Activated naive CD8-positive, alpha-beta T cell treated with anti-CD3 and anti-CD28 coated beads, Interleukin-2, amount 10 ng/mL, durations not matched to agents 7 days and 5 days (primary cell): ENCODE measurements at regions not wholly inside any gene's neighbourhood (a gene's known extent, or its start where the extent isn't known, plus 50 kb on each side); places are given as distances from the start of the nearest gene placed in this dataset.
"Not testable (repeated sequence)": the region's sequence is repeated elsewhere in the genome, so short reads cannot be mapped to it uniquely, and the experiment has no call there.

Experiments used
- ATAC-seq: fragments of 150-1000 bp; cut with Tn5 transposase; one replicate; pipeline ENCODE4 v1.10.0; 2021; ENCODE audit warnings: low read depth, moderate library complexity
- POLR2A ChIA-PET: fragments of 350-600 bp; sonication (Branson Sonifier 250); formaldehyde crosslinking; loops from one replicate; lab custom pipeline; 2021; ENCODE audit warnings: antibody characterized with exemption; lab: Charles Lee
- DNase-seq: peaks from one replicate; pipeline ENCODE4 v3.0.0; 2021
- H3K27ac Mint-ChIP-seq: one replicate; pipeline ENCODE4 v1.8.0; 2022; ENCODE audit warnings: mild to moderate bottlenecking, mixed read lengths
- H3K27me3 Mint-ChIP-seq: one replicate; pipeline ENCODE4 v1.8.0; 2022; ENCODE audit warnings: mild to moderate bottlenecking, moderate library complexity, mixed read lengths
- H3K36me3 Mint-ChIP-seq: one replicate; pipeline ENCODE4 v1.8.0; 2021; ENCODE audit warnings: mild to moderate bottlenecking, mixed read lengths
- H3K4me1 Mint-ChIP-seq: one replicate; pipeline ENCODE4 v1.8.0; 2021; ENCODE audit warnings: mixed read lengths
- H3K4me3 Mint-ChIP-seq: one replicate; pipeline ENCODE4 v1.8.0; 2022; ENCODE audit warnings: mild to moderate bottlenecking, moderate library complexity, mixed read lengths
- H3K9me3 Mint-ChIP-seq: one replicate; pipeline ENCODE4 v1.8.0; 2021; ENCODE audit warnings: mixed read lengths

GRCh38 chr16:49952386-49952785 is 72.6 kb upstream of the CNEP1R1 start:
- Mint-ChIP-seq H3K4me3 (no peak overlapping the region), H3K36me3 (no peaks in the 10 kb centered on the region), H3K27ac (no peak overlapping the region), H3K9me3 (no peaks in the 10 kb centered on the region), H3K27me3 (peaks cover 2% of the 10 kb centered on the region), H3K4me1 (no peaks in the 10 kb centered on the region)
- POLR2A ChIA-PET, result no interaction called here
- DNase-seq (no peak), ATAC-seq (no peak)

GRCh38 chr16:49953090-49953489 is 71.9 kb upstream of the CNEP1R1 start:
- no peaks in the 10 kb centered on the region for H3K9me3 Mint-ChIP-seq
- ATAC-seq (no peak), DNase-seq (no peak)
- H3K27ac Mint-ChIP-seq, result no peak overlapping the region
- H3K27me3 Mint-ChIP-seq, result peaks cover 2% of the 10 kb centered on the region
- no peak overlapping the region for H3K4me3 Mint-ChIP-seq
- no peaks in the 10 kb centered on the region for H3K36me3 Mint-ChIP-seq
- no peaks in the 10 kb centered on the region for H3K4me1 Mint-ChIP-seq
- POLR2A ChIA-PET, result no interaction called here

DNA sequence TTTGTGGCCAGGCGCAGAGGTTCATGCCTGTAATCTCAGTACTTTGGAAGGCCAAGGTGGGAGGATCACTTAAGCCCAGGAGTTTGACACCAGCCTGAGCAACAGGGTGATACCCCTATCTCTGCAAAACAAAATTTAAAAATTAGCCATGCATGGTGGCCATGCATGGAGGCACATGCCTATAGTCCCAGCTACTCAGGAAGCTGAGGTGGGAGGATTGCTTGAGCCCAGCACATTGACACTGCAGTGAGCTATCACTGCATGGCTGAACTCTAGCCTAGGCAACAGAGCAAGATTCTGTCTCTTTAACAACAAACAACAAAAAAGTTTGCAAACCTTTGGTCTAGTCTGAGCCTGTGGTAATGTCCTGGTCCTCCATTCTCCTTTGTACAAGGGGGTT is 69.2 kb upstream of the CNEP1R1 start:
- no peak for ATAC-seq
- no peaks in the 10 kb centered on the region for H3K36me3 Mint-ChIP-seq
- peaks cover 2% of the 10 kb centered on the region for H3K4me1 Mint-ChIP-seq
- DNase-seq, result no peak
- POLR2A ChIA-PET, result no interaction called here
- H3K27ac Mint-ChIP-seq, result no peak overlapping the region
- no peak overlapping the region for H3K4me3 Mint-ChIP-seq
- H3K27me3 Mint-ChIP-seq, result peaks cover 6% of the 10 kb centered on the region
- no peaks in the 10 kb centered on the region for H3K9me3 Mint-ChIP-seq

GRCh38 chr16:49956915-49957314 is 68.1 kb upstream of the CNEP1R1 start:
- Mint-ChIP-seq H3K4me3 (no peak overlapping the region), H3K4me1 (peaks cover 2% of the 10 kb centered on the region), H3K27ac (no peak overlapping the region), H3K27me3 (peaks cover 9% of the 10 kb centered on the region), H3K9me3 (no peaks in the 10 kb centered on the region), H3K36me3 (no peaks in the 10 kb centered on the region)
- ATAC-seq, result no peak
- POLR2A ChIA-PET, result no interaction called here
- DNase-seq, result no peak

DNA sequence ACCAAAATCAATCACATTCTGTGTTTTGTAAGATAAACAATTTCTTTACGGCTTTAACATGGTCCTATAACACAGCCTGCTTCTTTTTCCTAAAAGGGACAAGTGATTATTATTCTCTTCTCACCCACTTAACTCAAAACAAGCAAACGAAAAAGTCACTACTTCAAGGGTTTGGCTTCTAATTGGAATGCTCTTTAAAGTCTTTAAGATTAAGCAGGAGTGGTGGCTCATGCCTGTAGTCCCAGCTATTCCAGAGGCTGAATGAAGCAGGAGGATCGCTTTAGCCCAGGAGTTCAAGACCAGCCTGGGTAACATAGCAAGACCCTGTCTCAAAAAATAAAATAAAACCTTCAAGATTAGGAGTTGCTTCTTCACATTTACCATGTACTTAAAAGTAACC is 66.6 kb upstream of the CNEP1R1 start:
- ATAC-seq (no peak), DNase-seq (no peak)
- H3K27ac Mint-ChIP-seq, result no peak overlapping the region
- H3K4me3 Mint-ChIP-seq, result no peak overlapping the region
- H3K9me3 Mint-ChIP-seq, result no peaks in the 10 kb centered on the region
- no peaks in the 10 kb centered on the region for H3K36me3 Mint-ChIP-seq
- peaks cover 11% of the 10 kb centered on the region for H3K27me3 Mint-ChIP-seq
- POLR2A ChIA-PET, result no interaction called here
- peaks cover 2% of the 10 kb centered on the region for H3K4me1 Mint-ChIP-seq

DNA sequence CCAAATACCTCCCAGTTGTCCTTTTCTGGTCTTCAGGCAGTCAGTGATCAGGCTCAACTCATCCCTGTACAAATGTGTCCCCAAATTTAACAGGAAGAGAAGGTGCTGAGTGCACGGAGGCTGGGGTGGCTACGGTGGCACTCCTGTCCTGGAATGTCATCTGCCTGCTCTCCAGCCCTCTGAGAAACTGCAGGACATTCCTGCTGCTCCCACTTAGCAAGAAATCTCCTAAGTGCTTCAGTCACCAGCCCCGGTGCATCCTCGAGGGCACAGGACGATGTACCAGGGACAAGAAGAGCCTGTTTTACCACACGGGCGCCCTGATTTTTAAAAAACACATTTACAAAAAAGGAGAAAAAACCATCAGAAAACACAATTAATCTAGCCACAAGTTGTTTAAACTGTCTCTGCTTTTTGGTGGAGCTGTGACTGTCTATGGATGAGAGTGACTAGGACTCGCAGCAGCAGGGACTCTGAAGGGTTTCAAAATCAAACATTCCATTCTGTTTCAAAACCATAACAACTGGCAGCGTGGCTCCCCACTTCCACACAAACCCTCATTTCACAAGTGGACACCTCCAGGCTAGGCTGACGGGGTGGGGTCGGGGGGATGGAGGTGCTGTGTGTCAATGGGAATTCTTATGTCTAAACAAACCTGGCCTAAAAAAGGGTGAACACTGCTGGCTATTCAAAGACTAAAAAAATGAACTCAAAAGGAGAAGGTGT is 65.3 kb upstream of the CNEP1R1 start:
- DNase-seq (no peak), ATAC-seq (no peak)
- Mint-ChIP-seq H3K36me3 (no peaks in the 10 kb centered on the region), H3K27ac (no peak overlapping the region), H3K27me3 (peaks cover 13% of the 10 kb centered on the region), H3K9me3 (no peaks in the 10 kb centered on the region), H3K4me3 (no peak overlapping the region), H3K4me1 (peaks cover 2% of the 10 kb centered on the region)
- POLR2A ChIA-PET, result no interaction called here

- H3K27me3 Mint-ChIP-seq, result peaks cover 13% of the 10 kb centered on the region
- ATAC-seq (no peak), DNase-seq (no peak)
- no peak overlapping the region for H3K4me3 Mint-ChIP-seq
- peaks cover 2% of the 10 kb centered on the region for H3K4me1 Mint-ChIP-seq
- no peak overlapping the region for H3K27ac Mint-ChIP-seq
- POLR2A ChIA-PET, result no interaction called here
- no peaks in the 10 kb centered on the region for H3K36me3 Mint-ChIP-seq
- H3K9me3 Mint-ChIP-seq, result no peaks in the 10 kb centered on the region
Observed at GRCh38 chr16:49961089-49961488, 63.9 kb upstream of the CNEP1R1 start.

- H3K36me3 Mint-ChIP-seq, ATAC-seq, H3K4me3 Mint-ChIP-seq, POLR2A ChIA-PET, H3K9me3 Mint-ChIP-seq, DNase-seq, H3K4me1 Mint-ChIP-seq, H3K27ac Mint-ChIP-seq: not testable (repeated sequence)
- H3K27me3 Mint-ChIP-seq, result peaks cover 13% of the 10 kb centered on the region
Observed at GRCh38 chr16:49962566-49962965, 62.5 kb upstream of the CNEP1R1 start.

DNA sequence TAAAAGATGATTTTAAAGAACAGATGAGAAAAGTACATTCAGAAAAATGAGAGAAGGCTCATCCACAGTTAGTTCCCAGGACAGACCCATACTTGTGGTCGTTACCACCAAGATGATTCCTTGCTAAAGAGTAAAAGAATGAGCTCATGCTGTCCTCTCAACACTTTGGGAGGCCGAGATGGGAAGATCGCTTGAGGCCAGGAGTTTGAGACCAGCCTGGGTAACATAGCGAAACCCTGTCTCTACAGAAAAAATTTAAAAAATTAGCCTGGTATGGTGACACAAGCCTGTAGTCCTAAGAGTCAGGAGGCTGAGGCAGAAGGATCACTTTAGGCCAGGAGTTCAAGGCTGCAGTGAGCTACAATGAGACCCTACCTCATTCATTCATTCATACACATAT is 60.7 kb upstream of the CNEP1R1 start:
- DNase-seq (no peak), ATAC-seq (no peak)
- POLR2A ChIA-PET, result no interaction called here
- Mint-ChIP-seq H3K27ac (no peak overlapping the region), H3K4me1 (peaks cover 2% of the 10 kb centered on the region), H3K36me3 (no peaks in the 10 kb centered on the region), H3K4me3 (no peak overlapping the region), H3K9me3 (no peaks in the 10 kb centered on the region), H3K27me3 (peaks cover 22% of the 10 kb centered on the region)

GRCh38 chr16:49964973-49965372 is 60.1 kb upstream of the CNEP1R1 start:
- POLR2A ChIA-PET, result no interaction called here
- no peaks in the 10 kb centered on the region for H3K9me3 Mint-ChIP-seq

GRCh38 chr16:49967012-49967559 is 57.9 kb upstream of the CNEP1R1 start:
- no peak overlapping the region for H3K4me3 Mint-ChIP-seq
- H3K27me3 Mint-ChIP-seq, result peaks cover 32% of the 10 kb centered on the region
- H3K4me1 Mint-ChIP-seq, result no peaks in the 10 kb centered on the region
- no peaks in the 10 kb centered on the region for H3K9me3 Mint-ChIP-seq
- POLR2A ChIA-PET, result no interaction called here
- H3K27ac Mint-ChIP-seq, result no peak overlapping the region
- DNase-seq (no peak), ATAC-seq (no peak)
- H3K36me3 Mint-ChIP-seq, result no peaks in the 10 kb centered on the region

More at GRCh38 chr16:49964973-49965372, 60.1 kb upstream of the CNEP1R1 start:
- Mint-ChIP-seq H3K27ac (no peak overlapping the region), H3K4me1 (peaks cover 2% of the 10 kb centered on the region), H3K4me3 (no peak overlapping the region), H3K27me3 (peaks cover 23% of the 10 kb centered on the region), H3K36me3 (no peaks in the 10 kb centered on the region)
- ATAC-seq, result no peak
- DNase-seq, result no peak

- Mint-ChIP-seq H3K9me3 (no peaks in the 10 kb centered on the region), H3K4me3 (no peak overlapping the region), H3K27me3 (peaks cover 31% of the 10 kb centered on the region), H3K27ac (no peak overlapping the region), H3K4me1 (no peaks in the 10 kb centered on the region), H3K36me3 (no peaks in the 10 kb centered on the region)
- POLR2A ChIA-PET, result no interaction called here
- no peak for DNase-seq
- ATAC-seq, result no peak
Observed at GRCh38 chr16:49969091-49970030, 55.7 kb upstream of the CNEP1R1 start.

GRCh38 chr16:49970797-49971431 is 54.1 kb upstream of the CNEP1R1 start:
- Mint-ChIP-seq H3K27ac (no peak overlapping the region), H3K9me3 (no peaks in the 10 kb centered on the region), H3K36me3 (no peaks in the 10 kb centered on the region), H3K4me3 (no peak overlapping the region), H3K27me3 (peaks cover 31% of the 10 kb centered on the region), H3K4me1 (no peaks in the 10 kb centered on the region)
- DNase-seq, result no peak
- POLR2A ChIA-PET, result no interaction called here
- ATAC-seq, result no peak
